ENCODE measurements at regions not wholly inside any gene's neighbourhood (a gene's known extent, or its start where the extent isn't known, plus 50 kb on each side); places are given as distances from the start of the nearest gene placed in this dataset.

DNA sequence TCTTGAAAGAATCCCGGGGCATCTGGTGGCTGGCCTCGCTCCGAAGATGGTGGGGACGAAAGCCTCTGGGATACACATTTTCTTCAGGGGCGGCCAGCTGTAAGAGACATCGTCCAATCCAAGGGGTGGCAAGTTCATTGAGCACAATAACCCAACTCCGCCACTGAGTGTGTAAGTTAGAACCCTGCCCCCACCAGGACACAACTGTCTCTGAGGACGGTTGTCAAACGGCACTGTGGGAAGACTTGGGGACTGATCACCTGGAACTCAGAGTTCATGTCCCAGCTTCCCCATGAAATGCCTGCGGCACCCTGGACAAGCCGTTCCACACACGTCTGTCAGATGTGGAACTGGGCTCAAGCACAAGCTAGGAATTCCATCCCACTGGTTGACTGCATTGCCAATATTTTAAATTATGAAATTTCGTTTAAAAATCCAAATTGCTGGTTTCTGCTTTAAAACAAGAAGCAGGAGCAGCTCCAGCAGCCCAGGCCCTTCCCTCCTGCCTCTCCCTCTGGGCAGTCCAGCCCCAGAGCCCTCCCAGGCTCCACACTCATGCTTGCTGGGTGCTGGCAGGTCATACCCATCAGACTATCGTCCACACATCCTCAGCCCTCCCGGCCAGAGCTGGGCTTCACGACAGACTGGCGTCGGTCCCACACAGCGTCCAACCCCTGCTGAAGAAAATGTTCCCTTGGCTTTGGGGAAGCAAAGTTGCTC lies 80.9 kb upstream of the AFDN start:
- ATAC-seq: no peak
- no peak for TF ChIP-seq ZNF565 (CRISPR knock-in tag; conservative IDR thresholded peaks at IDR 0.05; ENCODE audit: low read depth)
- TF ChIP-seq, protein P1, sequence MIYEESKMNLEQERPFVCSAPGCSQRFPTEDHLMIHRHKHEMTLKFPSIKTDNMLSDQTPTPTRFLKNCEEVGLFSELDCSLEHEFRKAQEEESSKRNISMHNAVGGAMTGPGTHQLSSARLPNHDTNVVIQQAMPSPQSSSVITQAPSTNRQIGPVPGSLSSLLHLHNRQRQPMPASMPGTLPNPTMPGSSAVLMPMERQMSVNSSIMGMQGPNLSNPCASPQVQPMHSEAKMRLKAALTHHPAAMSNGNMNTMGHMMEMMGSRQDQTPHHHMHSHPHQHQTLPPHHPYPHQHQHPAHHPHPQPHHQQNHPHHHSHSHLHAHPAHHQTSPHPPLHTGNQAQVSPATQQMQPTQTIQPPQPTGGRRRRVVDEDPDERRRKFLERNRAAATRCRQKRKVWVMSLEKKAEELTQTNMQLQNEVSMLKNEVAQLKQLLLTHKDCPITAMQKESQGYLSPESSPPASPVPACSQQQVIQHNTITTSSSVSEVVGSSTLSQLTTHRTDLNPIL (CRISPR knock-in tag; IDR thresholded peaks at IDR 0.05; ENCODE audit: low read depth): no peak
- TF ChIP-seq, protein P2, sequence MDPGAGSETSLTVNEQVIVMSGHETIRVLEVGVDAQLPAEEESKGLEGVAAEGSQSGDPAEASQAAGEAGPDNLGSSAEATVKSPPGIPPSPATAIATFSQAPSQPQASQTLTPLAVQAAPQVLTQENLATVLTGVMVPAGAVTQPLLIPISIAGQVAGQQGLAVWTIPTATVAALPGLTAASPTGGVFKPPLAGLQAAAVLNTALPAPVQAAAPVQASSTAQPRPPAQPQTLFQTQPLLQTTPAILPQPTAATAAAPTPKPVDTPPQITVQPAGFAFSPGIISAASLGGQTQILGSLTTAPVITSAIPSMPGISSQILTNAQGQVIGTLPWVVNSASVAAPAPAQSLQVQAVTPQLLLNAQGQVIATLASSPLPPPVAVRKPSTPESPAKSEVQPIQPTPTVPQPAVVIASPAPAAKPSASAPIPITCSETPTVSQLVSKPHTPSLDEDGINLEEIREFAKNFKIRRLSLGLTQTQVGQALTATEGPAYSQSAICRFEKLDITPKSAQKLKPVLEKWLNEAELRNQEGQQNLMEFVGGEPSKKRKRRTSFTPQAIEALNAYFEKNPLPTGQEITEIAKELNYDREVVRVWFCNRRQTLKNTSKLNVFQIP (CRISPR knock-in tag; IDR thresholded peaks at IDR 0.05; ENCODE audit: borderline replicate concordance, low read depth): no peak
- TF ChIP-seq ZNF70 (CRISPR knock-in tag; IDR thresholded peaks at IDR 0.05): no peak
- no peak for TF ChIP-seq RARB (CRISPR knock-in tag; IDR thresholded peaks at IDR 0.05)
- TF ChIP-seq TOX (CRISPR knock-in tag; IDR thresholded peaks at IDR 0.05; ENCODE audit: borderline replicate concordance): no peak
- no peak for TF ChIP-seq ARNTL (CRISPR knock-in tag; IDR thresholded peaks at IDR 0.05; ENCODE audit: borderline replicate concordance, low read depth)
- no peak for TF ChIP-seq CSDC2 (CRISPR knock-in tag; IDR thresholded peaks at IDR 0.05)
- TF ChIP-seq ESRRG (CRISPR knock-in tag; IDR thresholded peaks at IDR 0.05): no peak
- no peak for TF ChIP-seq ZFP30 (CRISPR knock-in tag; IDR thresholded peaks at IDR 0.05)
- no peak for TF ChIP-seq TCF4 (CRISPR knock-in tag; IDR thresholded peaks at IDR 0.05; ENCODE audit: borderline replicate concordance)

DNA sequence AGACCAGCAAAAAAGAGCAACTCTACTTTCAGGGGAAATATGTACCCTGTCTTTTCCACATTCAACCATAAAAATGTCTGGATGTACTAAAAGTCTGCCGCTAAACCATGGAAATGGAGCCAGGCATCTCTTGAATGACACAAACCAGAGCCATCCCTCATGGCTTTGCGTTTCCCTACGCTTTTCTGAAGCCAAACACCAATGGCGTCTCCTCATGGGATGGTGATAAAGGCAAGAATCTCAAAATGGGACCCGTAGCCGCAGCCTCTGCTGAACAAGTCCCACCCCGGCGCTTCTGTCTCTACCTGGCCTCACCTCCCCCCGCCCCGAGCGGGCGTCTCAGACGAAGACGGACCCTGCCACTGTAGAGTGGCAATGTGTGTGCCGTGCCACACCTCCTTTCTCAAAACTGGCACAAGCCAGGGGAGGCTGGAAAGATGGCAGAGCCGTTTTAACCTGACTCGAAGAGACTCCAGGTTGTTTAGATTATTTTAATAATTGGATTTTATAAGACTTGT lies 80.3 kb upstream of the AFDN start:
- TF ChIP-seq, protein P1 (CRISPR knock-in tag; IDR thresholded peaks at IDR 0.05; ENCODE audit: low read depth): no peak
- TF ChIP-seq CSDC2 (CRISPR knock-in tag; IDR thresholded peaks at IDR 0.05) (no peak), ZNF565 (CRISPR knock-in tag; conservative IDR thresholded peaks at IDR 0.05; ENCODE audit: low read depth) (no peak), SNAI2 (CRISPR knock-in tag; IDR thresholded peaks at IDR 0.05) (no peak), ZC3H10 (CRISPR knock-in tag; IDR thresholded peaks at IDR 0.05) (no peak), ZNF8 (CRISPR knock-in tag; IDR thresholded peaks at IDR 0.05) (no peak), OSR1 (CRISPR knock-in tag; IDR thresholded peaks at IDR 0.05) (no peak), RARB (CRISPR knock-in tag; IDR thresholded peaks at IDR 0.05) (no peak), PPARA (CRISPR knock-in tag; IDR thresholded peaks at IDR 0.05; ENCODE audit: borderline replicate concordance) (no peak), TCF4 (CRISPR knock-in tag; IDR thresholded peaks at IDR 0.05; ENCODE audit: borderline replicate concordance) (no peak), GLIS3 (CRISPR knock-in tag; IDR thresholded peaks at IDR 0.05) (no peak), BACH2 (CRISPR knock-in tag; IDR thresholded peaks at IDR 0.05; ENCODE audit: borderline replicate concordance) (no peak), ISL1 (CRISPR knock-in tag; IDR thresholded peaks at IDR 0.05) (no peak), ZFP3 (CRISPR knock-in tag; IDR thresholded peaks at IDR 0.05) (no peak), ARNTL (CRISPR knock-in tag; IDR thresholded peaks at IDR 0.05; ENCODE audit: borderline replicate concordance, low read depth) (no peak), ZFP30 (CRISPR knock-in tag; IDR thresholded peaks at IDR 0.05) (no peak)
- TF ChIP-seq, protein P3, sequence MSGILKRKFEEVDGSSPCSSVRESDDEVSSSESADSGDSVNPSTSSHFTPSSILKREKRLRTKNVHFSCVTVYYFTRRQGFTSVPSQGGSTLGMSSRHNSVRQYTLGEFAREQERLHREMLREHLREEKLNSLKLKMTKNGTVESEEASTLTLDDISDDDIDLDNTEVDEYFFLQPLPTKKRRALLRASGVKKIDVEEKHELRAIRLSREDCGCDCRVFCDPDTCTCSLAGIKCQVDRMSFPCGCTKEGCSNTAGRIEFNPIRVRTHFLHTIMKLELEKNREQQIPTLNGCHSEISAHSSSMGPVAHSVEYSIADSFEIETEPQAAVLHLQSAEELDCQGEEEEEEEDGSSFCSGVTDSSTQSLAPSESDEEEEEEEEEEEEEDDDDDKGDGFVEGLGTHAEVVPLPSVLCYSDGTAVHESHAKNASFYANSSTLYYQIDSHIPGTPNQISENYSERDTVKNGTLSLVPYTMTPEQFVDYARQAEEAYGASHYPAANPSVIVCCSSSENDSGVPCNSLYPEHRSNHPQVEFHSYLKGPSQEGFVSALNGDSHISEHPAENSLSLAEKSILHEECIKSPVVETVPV (CRISPR knock-in tag; IDR thresholded peaks at IDR 0.05): no peak

DNA sequence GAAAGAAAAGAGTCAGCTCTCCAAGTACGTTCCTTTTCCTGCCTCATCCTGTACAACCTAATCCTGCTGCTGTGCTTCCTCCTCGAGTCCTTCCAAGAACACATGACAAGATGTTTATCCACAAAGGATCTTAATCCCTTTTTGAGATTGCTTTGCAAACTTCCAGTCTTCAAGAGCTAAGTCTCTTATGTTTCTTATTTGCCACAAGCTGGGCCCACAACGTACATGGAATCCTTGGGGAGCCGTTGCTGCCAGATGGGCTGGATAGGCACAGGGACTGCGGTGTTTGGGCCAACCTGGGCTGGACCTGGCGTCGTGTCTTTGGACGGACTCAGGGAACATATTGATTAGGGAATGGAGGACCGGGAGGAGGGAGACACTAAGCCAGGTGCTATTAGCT lies 79.7 kb upstream of the AFDN start:
- no peak for ATAC-seq
- TF ChIP-seq ZNF565 (CRISPR knock-in tag; conservative IDR thresholded peaks at IDR 0.05; ENCODE audit: low read depth) (no peak), OSR1 (CRISPR knock-in tag; IDR thresholded peaks at IDR 0.05) (no peak), CSDC2 (CRISPR knock-in tag; IDR thresholded peaks at IDR 0.05) (no peak), TOX (CRISPR knock-in tag; IDR thresholded peaks at IDR 0.05; ENCODE audit: borderline replicate concordance) (no peak), PPARA (CRISPR knock-in tag; IDR thresholded peaks at IDR 0.05; ENCODE audit: borderline replicate concordance) (no peak), ISL1 (CRISPR knock-in tag; IDR thresholded peaks at IDR 0.05) (no peak), ARNTL (CRISPR knock-in tag; IDR thresholded peaks at IDR 0.05; ENCODE audit: borderline replicate concordance, low read depth) (no peak), TCF4 (CRISPR knock-in tag; IDR thresholded peaks at IDR 0.05; ENCODE audit: borderline replicate concordance) (no peak)
- TF ChIP-seq, protein P2 (CRISPR knock-in tag; IDR thresholded peaks at IDR 0.05; ENCODE audit: borderline replicate concordance, low read depth): no peak
- TF ChIP-seq, protein P1 (CRISPR knock-in tag; IDR thresholded peaks at IDR 0.05; ENCODE audit: low read depth): no peak
- TF ChIP-seq, protein P4, sequence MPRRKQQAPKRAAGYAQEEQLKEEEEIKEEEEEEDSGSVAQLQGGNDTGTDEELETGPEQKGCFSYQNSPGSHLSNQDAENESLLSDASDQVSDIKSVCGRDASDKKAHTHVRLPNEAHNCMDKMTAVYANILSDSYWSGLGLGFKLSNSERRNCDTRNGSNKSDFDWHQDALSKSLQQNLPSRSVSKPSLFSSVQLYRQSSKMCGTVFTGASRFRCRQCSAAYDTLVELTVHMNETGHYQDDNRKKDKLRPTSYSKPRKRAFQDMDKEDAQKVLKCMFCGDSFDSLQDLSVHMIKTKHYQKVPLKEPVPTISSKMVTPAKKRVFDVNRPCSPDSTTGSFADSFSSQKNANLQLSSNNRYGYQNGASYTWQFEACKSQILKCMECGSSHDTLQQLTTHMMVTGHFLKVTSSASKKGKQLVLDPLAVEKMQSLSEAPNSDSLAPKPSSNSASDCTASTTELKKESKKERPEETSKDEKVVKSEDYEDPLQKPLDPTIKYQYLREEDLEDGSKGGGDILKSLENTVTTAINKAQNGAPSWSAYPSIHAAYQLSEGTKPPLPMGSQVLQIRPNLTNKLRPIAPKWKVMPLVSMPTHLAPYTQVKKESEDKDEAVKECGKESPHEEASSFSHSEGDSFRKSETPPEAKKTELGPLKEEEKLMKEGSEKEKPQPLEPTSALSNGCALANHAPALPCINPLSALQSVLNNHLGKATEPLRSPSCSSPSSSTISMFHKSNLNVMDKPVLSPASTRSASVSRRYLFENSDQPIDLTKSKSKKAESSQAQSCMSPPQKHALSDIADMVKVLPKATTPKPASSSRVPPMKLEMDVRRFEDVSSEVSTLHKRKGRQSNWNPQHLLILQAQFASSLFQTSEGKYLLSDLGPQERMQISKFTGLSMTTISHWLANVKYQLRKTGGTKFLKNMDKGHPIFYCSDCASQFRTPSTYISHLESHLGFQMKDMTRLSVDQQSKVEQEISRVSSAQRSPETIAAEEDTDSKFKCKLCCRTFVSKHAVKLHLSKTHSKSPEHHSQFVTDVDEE (CRISPR knock-in tag; IDR thresholded peaks at IDR 0.05): no peak

More for the DNA sequence above, 80.3 kb upstream of the AFDN start:
- ATAC-seq: no peak

Measured in SK-N-SH treated with all-trans-retinoic acid at 6 μM for 48 hours (cell line).